Astrocyte of the hippocampus (primary cell): ENCODE measurements at regions not wholly inside any gene's neighbourhood (a gene's known extent, or its start where the extent isn't known, plus 50 kb on each side); places are given as distances from the start of the nearest gene placed in this dataset.
"Not testable (repeated sequence)": the region's sequence is repeated elsewhere in the genome, so short reads cannot be mapped to it uniquely, and the experiment has no call there.

Experiments used
- DNase-seq: peaks from one replicate; pipeline ENCODE4 v3.0.0; 2011; ENCODE audit warnings: low read depth, low spot score

- DNase-seq, result no peak
Measured at GRCh38 chr12:70008944-70009343, 183.9 kb downstream of the MYRFL start.

- DNase-seq, result no peak
Measured at GRCh38 chr12:70011353-70011752, 186.3 kb downstream of the MYRFL start.

DNA sequence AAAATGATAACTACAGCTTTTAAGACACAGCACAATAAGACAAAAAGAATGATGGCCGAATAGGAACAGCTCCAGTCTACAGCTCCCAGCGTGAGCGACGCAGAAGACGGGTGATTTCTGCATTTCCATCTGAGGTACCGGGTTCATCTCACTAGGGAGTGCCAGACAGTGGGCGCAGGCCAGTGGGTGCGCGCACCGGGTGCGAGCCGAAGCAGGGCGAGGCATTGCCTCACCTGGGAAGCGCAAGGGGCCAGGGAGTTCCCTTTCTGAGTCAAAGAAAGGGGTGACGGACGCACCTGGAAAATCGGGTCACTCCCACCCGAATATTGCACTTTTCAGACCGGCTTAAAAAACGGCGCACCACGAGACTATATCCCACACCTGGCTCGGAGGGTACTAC lies 188.0 kb downstream of the MYRFL start:
- DNase-seq, result not testable (repeated sequence)

DNA sequence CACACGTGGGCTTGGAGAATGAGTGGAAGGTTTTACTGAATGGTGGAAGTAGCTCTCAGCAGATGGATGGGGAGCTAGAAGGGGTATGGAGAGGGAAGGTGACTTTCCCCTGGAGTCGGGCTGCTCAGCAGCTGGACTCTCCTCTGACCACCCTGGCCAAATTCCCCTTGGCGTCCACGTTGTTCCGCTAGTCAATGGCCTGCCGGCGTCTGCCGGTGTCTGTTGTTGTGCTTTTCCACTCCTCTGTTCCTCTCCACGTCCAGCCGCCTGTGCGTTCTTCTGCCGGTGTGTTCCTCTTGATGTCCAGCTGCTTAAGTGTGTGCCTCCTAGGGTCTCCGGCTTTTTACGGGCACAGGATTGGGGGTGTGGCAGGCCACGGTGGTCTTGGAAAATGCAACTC lies 203.5 kb downstream of the MYRFL start:
- no peak for DNase-seq

DNA sequence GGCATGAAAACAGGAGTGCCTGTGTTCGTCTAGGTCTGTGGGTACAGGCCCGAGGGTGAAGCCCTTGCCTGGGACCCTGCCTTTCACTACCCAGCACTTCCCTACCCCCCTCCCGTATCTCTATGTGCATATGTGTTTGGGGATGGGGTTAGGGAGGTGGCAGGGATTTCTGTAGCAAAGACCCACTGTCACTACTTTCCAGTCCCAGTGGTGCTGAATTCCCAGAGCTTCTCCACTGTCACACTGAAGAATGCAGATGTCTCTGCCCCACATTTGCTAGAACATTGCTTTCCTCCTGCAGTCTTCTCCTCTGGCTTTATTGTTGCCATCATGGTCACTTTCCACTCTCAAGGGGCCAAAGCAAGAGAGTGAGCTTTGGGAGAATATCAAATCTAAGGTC lies 203.9 kb downstream of the MYRFL start:
- DNase-seq, result no peak

DNA sequence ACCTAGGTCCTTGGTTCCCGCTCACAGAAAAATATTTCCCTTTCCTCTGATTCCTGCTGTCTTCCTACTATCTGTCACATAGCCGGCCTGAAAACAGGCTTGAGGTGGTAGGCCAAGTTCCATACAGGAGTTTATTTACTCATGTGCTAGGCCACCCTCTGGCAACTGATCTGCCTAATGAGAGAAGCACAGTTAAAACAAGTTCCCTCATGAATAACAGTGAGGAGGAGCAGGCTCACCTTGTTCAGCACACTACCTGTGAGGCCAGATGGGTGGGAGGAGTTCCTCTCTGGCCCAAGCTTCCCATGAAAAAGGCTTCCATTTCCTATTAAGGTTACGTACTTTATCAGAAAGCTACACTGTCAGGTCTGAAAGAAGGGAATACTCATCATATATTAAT lies 206.0 kb downstream of the MYRFL start:
- no peak for DNase-seq

DNA sequence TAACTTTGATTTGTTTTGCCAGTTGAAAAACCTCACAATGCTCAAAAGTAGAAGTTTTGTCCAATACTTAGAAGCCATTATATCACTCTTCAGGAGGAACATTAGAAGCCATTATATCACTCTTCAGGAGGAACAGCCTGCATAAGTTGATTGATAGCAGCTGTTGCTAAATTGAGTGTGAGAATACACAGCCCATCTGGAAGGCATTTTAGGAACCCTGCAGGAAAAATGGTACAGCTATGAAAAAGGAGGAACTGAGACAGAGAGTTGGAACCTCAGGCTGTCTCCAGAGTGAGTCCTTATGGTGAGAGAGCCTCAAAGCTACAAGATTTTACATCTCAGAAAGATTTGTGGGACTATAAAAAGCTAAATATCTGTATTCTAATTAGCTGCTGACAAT lies 207.0 kb downstream of the MYRFL start:
- no peak for DNase-seq

DNA sequence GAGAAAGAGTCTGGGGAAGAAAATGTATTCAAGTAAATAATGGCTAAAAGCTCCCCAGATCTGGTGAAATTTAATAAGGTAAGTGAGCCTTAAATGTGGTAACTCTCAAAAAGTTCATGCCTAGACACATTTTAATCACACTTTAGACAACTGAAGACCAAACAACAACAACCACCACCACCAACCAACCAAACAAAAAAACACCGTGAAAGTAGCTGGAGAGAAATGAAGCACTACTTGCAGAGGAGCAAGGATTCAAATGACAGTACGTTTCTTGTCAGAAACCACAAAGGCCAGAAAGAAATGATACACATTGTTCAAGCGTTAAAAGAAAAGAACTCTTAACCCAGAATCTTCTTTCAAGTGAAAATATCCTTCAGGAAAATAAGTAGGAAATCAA lies 208.3 kb downstream of the MYRFL start:
- DNase-seq, result no peak

DNA sequence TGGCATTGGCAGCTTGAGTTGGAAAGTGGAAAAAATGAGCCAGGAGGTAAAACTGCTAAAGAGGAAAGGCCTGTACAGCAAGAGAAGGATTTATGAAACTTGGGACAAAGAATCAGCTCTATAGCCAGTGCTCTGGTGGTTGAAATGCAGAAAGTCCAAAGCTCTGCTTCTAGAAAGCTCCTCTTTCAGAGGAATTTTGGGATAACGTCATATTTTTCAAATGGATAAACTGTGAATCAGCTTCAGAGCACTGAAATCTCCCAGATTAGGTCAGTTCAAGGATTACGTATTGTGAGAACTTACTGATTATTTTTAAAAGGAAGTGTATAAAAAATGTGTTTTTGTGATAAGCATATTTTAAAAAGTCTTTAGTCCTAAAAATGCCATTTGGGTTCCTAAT lies 203.1 kb upstream of the CNOT2 start:
- DNase-seq, result no peak

DNA sequence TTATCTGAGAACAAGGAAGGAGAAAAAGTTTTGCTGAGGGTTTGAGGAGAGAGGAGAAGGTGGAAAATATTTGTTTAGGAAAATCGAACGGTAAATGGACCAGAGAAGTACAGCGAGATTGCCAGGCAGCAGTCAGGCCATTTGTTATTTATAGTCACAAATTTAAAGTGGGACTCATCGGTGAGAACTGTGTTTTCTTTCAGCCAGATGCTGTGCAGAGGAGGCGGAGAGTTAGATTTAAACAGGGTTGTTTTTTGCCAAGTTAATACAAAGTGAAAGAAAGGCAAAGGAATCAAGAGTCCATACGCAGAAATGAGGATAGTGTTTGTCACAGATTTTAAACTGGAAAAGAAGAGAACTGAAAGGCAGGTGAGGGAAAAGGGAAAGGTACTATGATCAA lies 200.6 kb upstream of the CNOT2 start:
- no peak for DNase-seq

GRCh38 chr12:70043490-70044138 lies 199.6 kb upstream of the CNOT2 start:
- peak; percentile 3 for DNase-seq

- DNase-seq, result no peak
Measured at GRCh38 chr12:70044167-70044566, 199.1 kb upstream of the CNOT2 start.

- peak; percentile 24 for DNase-seq
Measured at GRCh38 chr12:70045036-70045435, 198.2 kb upstream of the CNOT2 start.

DNA sequence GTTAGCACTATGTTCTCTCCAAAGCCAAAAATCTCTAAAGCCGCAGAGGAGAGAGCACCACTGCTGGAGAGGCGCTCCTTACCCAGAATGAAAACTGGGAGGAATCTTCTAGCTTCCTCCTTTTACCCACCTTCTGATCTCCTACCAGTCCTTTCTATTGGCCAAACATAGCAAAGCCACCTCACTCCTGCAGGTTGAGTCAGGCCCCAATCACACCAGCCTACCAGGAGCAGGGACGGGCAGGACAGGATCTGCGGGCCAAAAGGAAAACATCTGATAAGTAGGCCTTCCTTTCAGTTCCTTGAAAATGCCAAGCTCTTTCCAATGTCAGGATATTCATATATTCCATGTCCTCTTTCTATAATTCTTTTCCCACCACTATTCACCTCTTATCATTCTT lies 197.7 kb upstream of the CNOT2 start:
- no peak for DNase-seq

- DNase-seq, result no peak
Measured at GRCh38 chr12:70048521-70049250, 194.5 kb upstream of the CNOT2 start.

GRCh38 chr12:70049596-70050360 lies 193.5 kb upstream of the CNOT2 start:
- no peak for DNase-seq

DNA sequence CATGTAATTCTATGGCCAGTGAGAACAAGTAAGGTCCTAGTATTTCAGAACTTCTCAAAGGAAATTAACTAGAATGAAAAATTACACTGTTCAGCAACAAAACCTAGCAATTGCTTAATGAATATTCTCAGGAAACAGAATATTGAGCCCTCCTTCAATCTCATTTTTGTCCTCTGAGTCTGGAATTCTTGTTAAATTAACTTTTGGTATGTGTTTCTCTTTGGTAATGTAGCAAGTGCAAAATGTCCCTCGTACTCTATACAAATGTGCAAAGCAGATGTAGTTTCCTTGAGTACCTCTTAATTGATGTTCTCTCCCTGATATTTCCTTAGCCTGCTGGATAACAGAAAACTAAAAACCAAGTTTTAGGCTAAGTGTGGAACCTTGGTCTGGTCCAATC lies 190.8 kb upstream of the CNOT2 start:
- no peak for DNase-seq

- DNase-seq, result peak; percentile 44
Measured at GRCh38 chr12:70052931-70053497, 190.2 kb upstream of the CNOT2 start.

GRCh38 chr12:70059373-70059772 lies 183.9 kb upstream of the CNOT2 start:
- DNase-seq, result no peak

- no peak for DNase-seq
Measured at GRCh38 chr12:70060634-70061033, 182.6 kb upstream of the CNOT2 start.

GRCh38 chr12:70068743-70069142 lies 174.5 kb upstream of the CNOT2 start:
- no peak for DNase-seq
